H9 (cell line): ENCODE measurements at regions not wholly inside any gene's neighbourhood (a gene's known extent, or its start where the extent isn't known, plus 50 kb on each side); places are given as distances from the start of the nearest gene placed in this dataset.

Experiments used
- DNase-seq: peaks from one replicate; pipeline ENCODE4 v3.0.0-alpha.2; 2017
- H2AFZ ChIP-seq: one replicate; pipeline ENCODE4 v1.6.1; 2013; ENCODE audit warnings: mild to moderate bottlenecking, low read length, control low read depth, moderate library complexity
- H2AK5ac ChIP-seq: 2 replicates; pipeline ENCODE4 v1.6.1; 2013; ENCODE audit warnings: low read length, control low read depth, mixed read lengths; ENCODE audit not compliant: insufficient read length
- H2BK120ac ChIP-seq: one replicate; pipeline ENCODE4 v1.6.1; 2013; ENCODE audit warnings: low read depth, mild to moderate bottlenecking, low read length, control low read depth, inconsistent platforms; ENCODE audit not compliant: poor library complexity, severe bottlenecking
- H2BK12ac ChIP-seq: 2 replicates; pipeline ENCODE4 v1.6.1; 2013; ENCODE audit warnings: low read length, control low read depth, mixed read lengths, low read depth; ENCODE audit not compliant: insufficient read length
- H2BK15ac ChIP-seq: 2 replicates; pipeline ENCODE4 v1.6.1; 2013; ENCODE audit warnings: low read depth, low read length, control low read depth
- H2BK20ac ChIP-seq: one replicate; pipeline ENCODE4 v1.6.1; 2013; ENCODE audit warnings: low read depth, mild to moderate bottlenecking, low read length, control low read depth, inconsistent platforms; ENCODE audit not compliant: poor library complexity, severe bottlenecking
- H2BK5ac ChIP-seq: 2 replicates; pipeline ENCODE4 v1.6.1; 2013; ENCODE audit warnings: low read length, control low read depth, mixed read lengths; ENCODE audit not compliant: insufficient read length
- H3K14ac ChIP-seq: 2 replicates; pipeline ENCODE4 v1.6.1; 2013; ENCODE audit warnings: low read length, control low read depth; ENCODE audit not compliant: insufficient read depth
- H3K18ac ChIP-seq: 2 replicates; pipeline ENCODE4 v1.6.1; 2013; ENCODE audit warnings: low read depth, mild to moderate bottlenecking, mixed read lengths, low read length, control low read depth; ENCODE audit not compliant: insufficient read length
- H3K23ac ChIP-seq: 2 replicates; pipeline ENCODE4 v1.6.1; 2013; ENCODE audit warnings: low read length, control low read depth, mixed read lengths, low read depth; ENCODE audit not compliant: insufficient read length
- H3K23me2 ChIP-seq: 2 replicates; pipeline ENCODE4 v1.6.1; 2013; ENCODE audit warnings: low read depth, mild to moderate bottlenecking, mixed read lengths, low read length, control low read depth; ENCODE audit not compliant: insufficient read length, poor library complexity, severe bottlenecking
- H3K27ac ChIP-seq: 2 replicates; pipeline ENCODE4 v1.5.1; 2013; ENCODE audit warnings: low read length, control low read depth, mixed read lengths, low read depth; ENCODE audit not compliant: insufficient read length
- H3K27me3 ChIP-seq: 2 replicates; pipeline ENCODE4 v1.6.1; 2013; ENCODE audit warnings: low read length, control low read depth, inconsistent platforms; ENCODE audit not compliant: insufficient read depth
- H3K4ac ChIP-seq: 2 replicates; pipeline ENCODE4 v1.6.1; 2013; ENCODE audit warnings: low read depth, mild to moderate bottlenecking, control low read depth, inconsistent platforms, low read length, moderate library complexity
- H3K4me1 ChIP-seq: 2 replicates; pipeline ENCODE4 v1.6.1; 2013; ENCODE audit warnings: low read length, control low read depth, inconsistent platforms; ENCODE audit not compliant: insufficient read depth
- H3K4me2 ChIP-seq: 2 replicates; pipeline ENCODE4 v1.6.1; 2013; ENCODE audit warnings: low read length, control low read depth, mixed read lengths; ENCODE audit not compliant: insufficient read length, insufficient read depth
- H3K56ac ChIP-seq: 2 replicates; pipeline ENCODE4 v1.6.1; 2013; ENCODE audit warnings: low read depth, mild to moderate bottlenecking, mixed read lengths, low read length, control low read depth; ENCODE audit not compliant: insufficient read length
- H3K79me1 ChIP-seq: 2 replicates; pipeline ENCODE4 v1.6.1; 2013; ENCODE audit warnings: low read depth, mild to moderate bottlenecking, moderate library complexity, low read length, control low read depth, inconsistent platforms; ENCODE audit not compliant: insufficient read depth, poor library complexity, severe bottlenecking
- H3K79me2 ChIP-seq: 2 replicates; pipeline ENCODE4 v1.6.1; 2013; ENCODE audit warnings: low read length, control low read depth, inconsistent platforms; ENCODE audit not compliant: insufficient read depth
- H3K9ac ChIP-seq: 2 replicates; pipeline ENCODE4 v1.6.1; 2013; ENCODE audit warnings: low read length, control low read depth, mixed read lengths; ENCODE audit not compliant: insufficient read length; ENCODE audit errors: extremely low read depth
- H3K9me3 ChIP-seq: one replicate; pipeline ENCODE4 v1.6.1; 2013; ENCODE audit warnings: low read depth, low read length, inconsistent platforms; ENCODE audit not compliant: control insufficient read depth
- H3T11ph ChIP-seq: one replicate; pipeline ENCODE4 v1.6.1; 2013; ENCODE audit warnings: mild to moderate bottlenecking, low read length, control low read depth, inconsistent platforms
- H4K20me1 ChIP-seq: one replicate; pipeline ENCODE4 v1.6.1; 2013; ENCODE audit not compliant: control insufficient read depth, insufficient read length, insufficient read depth
- H4K5ac ChIP-seq: 2 replicates; pipeline ENCODE4 v1.6.1; 2013; ENCODE audit warnings: low read depth, mild to moderate bottlenecking, mixed read lengths, low read length, control low read depth; ENCODE audit not compliant: insufficient read length
- H4K8ac ChIP-seq: replicated peaks from 2 replicates; pipeline ENCODE4 v1.6.1; 2013; ENCODE audit warnings: low read length, control low read depth, mixed read lengths, low read depth; ENCODE audit not compliant: insufficient read length
- H4K91ac ChIP-seq: 2 replicates; pipeline ENCODE4 v1.6.1; 2013; ENCODE audit warnings: low read depth, mild to moderate bottlenecking, moderate library complexity, mixed read lengths, low read length, control low read depth; ENCODE audit not compliant: insufficient read length
- H3K27ac Mint-ChIP-seq, 3 experiments: 2 replicates in 2 of 3; 3 replicates in 1 of 3; pipeline ENCODE4 v1.8.0; 2020 to 2021; ENCODE audit warnings: mixed read lengths in 3 of 3, mild to moderate bottlenecking in 1 of 3, moderate library complexity in 1 of 3
- H3K27me3 Mint-ChIP-seq: 2 replicates; pipeline ENCODE4 v1.8.0; 2021; ENCODE audit warnings: low read depth, mild to moderate bottlenecking, moderate library complexity, mixed read lengths
- H3K36me3 Mint-ChIP-seq, 3 experiments: 2 replicates in 2 of 3; 3 replicates in 1 of 3; pipeline ENCODE4 v1.8.0; 2020 to 2021; ENCODE audit warnings: low read depth in 3 of 3, mixed read lengths in 3 of 3; ENCODE audit not compliant: insufficient read depth in 1 of 3
- H3K4me1 Mint-ChIP-seq, 2 experiments: 2 replicates each; pipeline ENCODE4 v1.8.0; 2020; ENCODE audit warnings: mixed read lengths in 2 of 2
- H3K4me3 Mint-ChIP-seq, 2 experiments: 2 replicates in 1 of 2; 3 replicates in 1 of 2; pipeline ENCODE4 v1.8.0; 2020 to 2021; ENCODE audit warnings: mild to moderate bottlenecking in 2 of 2, mixed read lengths in 2 of 2, moderate library complexity in 1 of 2
- H3K9me3 Mint-ChIP-seq, 2 experiments: 2 replicates in 1 of 2; 3 replicates in 1 of 2; pipeline ENCODE4 v1.8.0; 2020; ENCODE audit warnings: mild to moderate bottlenecking in 2 of 2, mixed read lengths in 2 of 2, moderate library complexity in 1 of 2
- TF ChIP-seq, protein P1 (sequence below): fragments of 200-600 bp; sonication (generic); conservative IDR thresholded peaks from 3 replicates; pipeline ENCODE4 v1.8.0; 2021; ENCODE audit warnings: antibody characterized with exemption, mild to moderate bottlenecking

DNA sequence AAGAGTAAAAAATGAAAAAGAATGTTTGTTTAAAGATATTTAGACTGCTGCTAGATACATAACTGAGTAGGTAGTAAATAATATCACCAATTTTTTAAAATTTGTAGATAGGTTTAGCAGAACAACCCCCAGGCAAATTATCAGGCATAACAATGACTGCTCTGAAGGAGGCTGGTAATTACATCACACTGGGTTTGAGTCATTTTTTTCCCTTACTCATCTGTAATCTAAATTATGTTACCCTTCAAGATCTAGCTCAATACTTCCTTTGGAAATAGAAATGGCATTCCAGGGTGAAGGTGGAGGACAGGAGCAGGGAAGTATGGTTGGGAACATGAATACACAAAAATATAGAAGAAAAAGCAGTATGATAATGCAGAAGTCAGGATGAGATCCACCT lies 431.6 kb upstream of the MAOA start:
- Histone ChIP-seq H3K4me2 (no peak overlapping the region), H3K4ac (no peak overlapping the region), H3K14ac (no peak overlapping the region), H3K9ac (no peak overlapping the region), H2BK15ac (no peak overlapping the region), H3K79me1 (no peaks in the 10 kb centered on the region), H3K27ac (no peak overlapping the region), H3K18ac (no peak overlapping the region), H3K4me1 (no peaks in the 10 kb centered on the region), H2BK120ac (no peak overlapping the region), H3K56ac (no peak overlapping the region), H3K9me3 (no peaks in the 10 kb centered on the region), H2AK5ac (no peak overlapping the region), H2BK12ac (no peak overlapping the region), H3K23ac (no peak overlapping the region), H3K23me2 (no peaks in the 10 kb centered on the region), H3T11ph (no peak overlapping the region), H4K5ac (no peak overlapping the region), H2BK5ac (no peak overlapping the region), H4K20me1 (no peaks in the 10 kb centered on the region), H4K8ac (no peak overlapping the region), H4K91ac (no peak overlapping the region), H2AFZ (no peak overlapping the region), H2BK20ac (no peak overlapping the region), H3K79me2 (no peaks in the 10 kb centered on the region), H3K27me3 (no peaks in the 10 kb centered on the region)
- peaks cover 0 to 4% of the 10 kb centered on the region in 2 experiments; a peak in 2 of 4 replicates for H3K4me1 Mint-ChIP-seq
- no peak for DNase-seq
- no peaks in the 10 kb centered on the region; a peak in 1 of 7 replicates for H3K36me3 Mint-ChIP-seq
- peaks cover 2 to 30% of the 10 kb centered on the region in 2 experiments; a peak in 3 of 5 replicates for H3K9me3 Mint-ChIP-seq
- H3K4me3 Mint-ChIP-seq = no peak overlapping the region
- TF ChIP-seq, protein P1, sequence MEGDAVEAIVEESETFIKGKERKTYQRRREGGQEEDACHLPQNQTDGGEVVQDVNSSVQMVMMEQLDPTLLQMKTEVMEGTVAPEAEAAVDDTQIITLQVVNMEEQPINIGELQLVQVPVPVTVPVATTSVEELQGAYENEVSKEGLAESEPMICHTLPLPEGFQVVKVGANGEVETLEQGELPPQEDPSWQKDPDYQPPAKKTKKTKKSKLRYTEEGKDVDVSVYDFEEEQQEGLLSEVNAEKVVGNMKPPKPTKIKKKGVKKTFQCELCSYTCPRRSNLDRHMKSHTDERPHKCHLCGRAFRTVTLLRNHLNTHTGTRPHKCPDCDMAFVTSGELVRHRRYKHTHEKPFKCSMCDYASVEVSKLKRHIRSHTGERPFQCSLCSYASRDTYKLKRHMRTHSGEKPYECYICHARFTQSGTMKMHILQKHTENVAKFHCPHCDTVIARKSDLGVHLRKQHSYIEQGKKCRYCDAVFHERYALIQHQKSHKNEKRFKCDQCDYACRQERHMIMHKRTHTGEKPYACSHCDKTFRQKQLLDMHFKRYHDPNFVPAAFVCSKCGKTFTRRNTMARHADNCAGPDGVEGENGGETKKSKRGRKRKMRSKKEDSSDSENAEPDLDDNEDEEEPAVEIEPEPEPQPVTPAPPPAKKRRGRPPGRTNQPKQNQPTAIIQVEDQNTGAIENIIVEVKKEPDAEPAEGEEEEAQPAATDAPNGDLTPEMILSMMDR = no peak
- H3K27ac Mint-ChIP-seq = no peak overlapping the region
- H3K27me3 Mint-ChIP-seq = no peaks in the 10 kb centered on the region
